UCSD-AML1 (cell line): ENCODE measurements at regions not wholly inside any gene's neighbourhood (a gene's known extent, or its start where the extent isn't known, plus 50 kb on each side); places are given as distances from the start of the nearest gene placed in this dataset.

Experiments
- DNase-seq: peaks from one replicate; lab custom pipeline; 2025; ENCODE audit not compliant: unreplicated experiment; lab: John Stamatoyannopoulos, UW

- DNase-seq: no peak
Observed at GRCh38 chr3:59107856-59108815, 58.3 kb upstream of the CFAP20DC start.

GRCh38 chr3:59106085-59106648, 56.3 kb upstream of the CFAP20DC start:
- DNase-seq: no peak

DNA sequence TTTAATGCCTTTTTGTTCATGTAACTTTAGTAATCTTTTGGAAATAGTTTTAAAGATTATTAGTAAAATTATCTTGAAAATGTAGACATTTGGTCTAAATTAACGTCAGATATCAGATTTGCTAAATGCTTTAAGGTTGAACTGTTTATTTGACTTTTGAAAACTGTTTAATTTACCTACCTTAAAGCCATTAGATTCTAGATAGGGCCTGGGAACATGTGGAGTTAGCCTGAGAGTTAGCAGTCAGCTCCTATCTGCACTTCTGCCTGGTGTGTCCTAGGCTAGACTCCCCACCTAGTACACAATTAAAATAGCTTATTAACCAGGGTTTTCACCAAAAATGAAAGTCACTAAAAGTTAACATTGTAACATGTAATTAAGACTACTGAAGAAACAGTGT, 53.7 kb upstream of the CFAP20DC start:
- no peak for DNase-seq

GRCh38 chr3:59101231-59101736, 51.5 kb upstream of the CFAP20DC start:
- DNase-seq: no peak
